T-helper 1 cell treated with Interleukin-12 subunit alpha and Interleukin-12 subunit beta and Interleukin-4 antibody, amounts not matched to agents 30 ng/mL and 1 ng/mL, for 36 hours (primary cell): ENCODE measurements at regions not wholly inside any gene's neighbourhood (a gene's known extent, or its start where the extent isn't known, plus 50 kb on each side); places are given as distances from the start of the nearest gene placed in this dataset.

Experiments
- intact Hi-C: fragments of 100-400 bp; cut with micrococcal nuclease; formaldehyde crosslinking; loops from one replicate; pipeline ENCODE4 v1.15.1; 2024

DNA sequence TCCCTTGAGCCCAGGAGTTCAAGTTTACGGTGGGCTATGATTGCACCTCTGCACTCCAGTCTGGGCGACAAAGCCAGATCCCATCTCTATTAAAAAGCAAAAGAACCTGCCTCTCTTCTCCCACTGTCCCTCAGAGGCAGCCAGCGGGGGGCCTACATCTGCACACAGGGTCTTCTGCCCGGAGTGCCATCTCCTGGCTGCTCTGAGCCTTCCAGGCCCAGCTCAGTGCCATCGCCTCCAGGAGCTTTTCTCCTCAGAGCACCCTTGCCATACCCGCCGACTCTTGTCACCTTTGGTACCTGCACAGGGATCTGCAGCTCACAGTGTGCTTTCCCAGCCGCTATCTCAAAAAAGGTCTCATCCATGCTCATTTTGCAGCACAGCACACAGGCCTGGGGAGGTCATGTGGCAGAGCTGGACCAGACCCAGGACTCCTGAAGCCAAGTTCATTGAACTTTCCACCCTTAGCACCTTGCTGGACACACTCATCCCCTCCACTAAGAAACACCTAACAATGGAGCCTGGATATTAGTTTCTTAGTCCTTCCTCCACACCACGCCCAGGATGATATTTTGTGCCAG lies 186.3 kb downstream of the HAUS1 start:
- intact Hi-C loops: loop anchor here (1.0 kb wide), 1 partner anchor 142 kb away; no protein-coding TSS in a partner anchor

- intact Hi-C loops: loop anchor here (1.0 kb wide), 1 partner anchor 143 kb away; no protein-coding TSS in a partner anchor
These were observed 187.0 kb downstream of the HAUS1 start for GRCh38 chr18:46291149-46291548.

DNA sequence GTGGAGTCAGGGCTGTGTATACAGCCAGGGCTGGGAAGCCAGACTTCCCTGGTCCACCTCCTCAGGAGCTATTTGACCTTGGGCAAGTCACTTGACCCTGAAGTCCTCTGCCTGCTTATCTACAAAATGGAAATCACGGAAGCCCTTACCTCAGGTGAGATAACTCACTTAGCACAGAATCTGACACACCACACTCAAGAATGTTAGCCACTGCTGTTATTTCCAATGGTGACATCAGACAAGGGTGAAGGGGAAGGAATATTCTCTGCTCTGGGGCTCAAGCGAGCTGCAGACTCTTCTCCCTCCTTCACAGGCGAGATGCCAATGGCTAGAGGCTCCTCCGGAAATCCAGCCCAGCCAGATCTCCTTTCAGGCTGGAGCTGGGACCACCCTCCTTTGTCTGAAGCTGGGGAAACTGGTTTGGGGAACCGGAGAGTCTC lies 189.6 kb downstream of the HAUS1 start:
- intact Hi-C loops: no loop called here

GRCh38 chr18:46294318-46294717 lies 190.1 kb downstream of the HAUS1 start:
- intact Hi-C loops: no loop called here

DNA sequence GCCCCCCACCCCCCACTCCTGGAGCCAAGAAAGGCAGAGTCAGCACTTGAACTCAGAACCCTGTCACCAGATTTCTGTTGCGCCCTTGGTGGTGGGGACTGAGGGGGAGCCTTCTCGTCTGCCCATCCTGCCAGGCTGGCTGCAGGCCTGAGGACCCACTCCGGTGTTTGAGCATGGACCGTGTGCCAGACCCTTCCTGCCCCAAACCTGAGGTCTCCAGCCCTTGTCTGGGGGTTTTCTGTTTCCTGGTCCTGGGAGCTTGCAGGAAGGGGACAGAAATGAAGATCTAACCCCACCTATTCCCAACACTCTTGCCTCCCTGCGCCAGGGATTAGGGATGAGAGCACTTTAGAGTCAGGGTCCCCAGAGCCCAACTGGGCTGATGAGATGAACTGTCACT lies 190.6 kb downstream of the HAUS1 start:
- intact Hi-C loops: no loop called here

DNA sequence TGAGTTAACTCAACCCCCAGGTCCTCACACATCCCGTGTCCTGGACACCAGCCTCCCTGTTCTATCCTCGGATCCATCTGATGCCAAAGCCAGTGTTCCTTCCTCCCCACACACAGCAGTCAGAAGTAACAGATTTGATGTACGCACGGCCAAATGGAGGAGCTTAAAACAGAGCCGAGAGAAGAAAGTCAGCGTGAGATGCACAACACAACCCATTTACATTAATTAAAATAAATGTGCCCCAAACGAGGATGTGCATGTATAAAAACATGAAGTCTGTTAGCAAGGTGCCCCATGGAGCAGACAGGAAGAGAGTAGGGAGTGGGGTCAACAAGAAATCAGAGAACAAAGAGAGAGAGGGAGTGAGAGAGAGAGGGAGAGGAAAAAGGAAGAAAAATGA lies 191.2 kb downstream of the HAUS1 start:
- intact Hi-C loops: no loop called here

DNA sequence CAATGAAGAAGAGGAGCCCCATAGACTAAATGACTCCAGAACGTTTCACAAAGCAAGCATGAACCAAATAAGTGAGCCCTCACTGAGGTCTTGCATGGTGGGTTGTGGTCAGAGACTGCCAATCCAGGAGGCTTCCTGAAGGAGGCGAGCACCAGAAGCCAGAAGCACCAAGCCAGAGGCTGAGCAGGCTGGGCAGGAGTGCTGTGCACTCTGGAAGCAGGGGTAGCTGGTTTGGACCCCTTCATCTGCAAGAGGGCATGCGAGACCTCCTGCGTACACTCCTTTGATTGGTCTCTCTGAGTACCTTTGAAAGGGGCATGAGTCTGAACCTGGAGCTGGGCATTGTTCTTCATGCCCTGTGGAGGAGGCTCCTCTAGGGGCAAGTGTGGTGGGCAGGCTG lies 192.5 kb downstream of the HAUS1 start:
- intact Hi-C loops: no loop called here

DNA sequence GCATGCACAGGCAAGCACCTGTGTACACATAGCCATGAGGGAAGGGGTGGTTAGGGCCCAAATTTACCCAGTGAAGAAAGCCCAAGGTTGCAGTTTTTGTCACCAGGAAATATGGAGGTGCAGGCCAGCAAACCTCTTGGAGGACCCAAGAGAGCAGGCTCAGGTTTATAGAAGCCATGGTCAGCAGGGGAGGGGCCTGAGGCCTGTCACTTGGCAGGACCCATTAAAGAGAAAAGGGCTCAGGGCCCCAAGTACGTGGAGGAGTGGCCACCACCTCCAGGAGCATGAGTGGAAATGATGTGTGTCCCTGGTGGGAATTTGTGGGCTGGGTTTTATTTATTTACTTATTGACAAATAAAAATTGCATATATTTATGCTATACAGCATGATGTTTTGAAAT lies 192.9 kb downstream of the HAUS1 start:
- intact Hi-C loops: no loop called here

- intact Hi-C loops: no loop called here
These were observed 193.4 kb downstream of the HAUS1 start for GRCh38 chr18:46297621-46298020.

DNA sequence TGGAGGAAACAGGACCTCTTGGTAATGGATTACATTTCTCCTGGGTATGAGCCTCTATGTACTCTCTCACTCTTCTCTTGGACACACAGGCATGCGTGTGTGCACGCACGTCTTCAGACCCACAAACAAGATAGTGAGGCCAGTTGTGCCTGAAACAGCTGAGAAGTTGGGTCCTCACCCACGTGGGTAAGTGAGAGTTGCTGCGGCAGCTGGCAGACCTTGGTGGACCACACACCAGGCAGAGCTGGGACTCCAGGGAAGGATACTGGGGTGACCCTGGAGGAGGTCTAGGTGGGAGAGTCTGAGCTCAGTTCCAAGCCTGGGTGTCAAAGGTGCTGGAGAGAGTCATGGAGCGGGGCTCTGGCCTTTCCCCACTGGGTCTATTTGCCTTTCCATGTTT lies 194.3 kb downstream of the HAUS1 start:
- intact Hi-C loops: no loop called here

- intact Hi-C loops: no loop called here
These were observed 195.4 kb downstream of the HAUS1 start for GRCh38 chr18:46299465-46300008.

DNA sequence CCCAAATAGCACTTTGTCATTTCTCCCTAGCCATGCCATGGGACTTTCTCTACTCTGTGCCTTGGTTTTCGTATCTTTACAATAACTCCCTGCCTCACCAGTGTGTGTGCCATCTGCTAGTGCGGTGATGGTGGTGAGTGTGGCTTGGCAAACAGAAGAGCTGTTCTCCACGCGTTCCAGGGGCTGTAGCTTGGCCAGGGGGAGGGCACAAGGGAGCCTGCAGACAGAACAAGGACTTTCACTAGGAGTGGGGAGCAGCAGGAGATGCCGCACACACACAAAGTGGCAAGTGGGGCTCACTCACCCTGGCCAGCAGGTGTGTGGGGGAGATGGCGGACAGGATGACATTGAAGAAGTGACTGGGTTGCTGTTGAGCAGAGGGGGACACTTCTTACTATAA lies 196.9 kb downstream of the HAUS1 start:
- intact Hi-C loops: no loop called here

GRCh38 chr18:46301571-46301970 lies 197.4 kb downstream of the HAUS1 start:
- intact Hi-C loops: no loop called here

DNA sequence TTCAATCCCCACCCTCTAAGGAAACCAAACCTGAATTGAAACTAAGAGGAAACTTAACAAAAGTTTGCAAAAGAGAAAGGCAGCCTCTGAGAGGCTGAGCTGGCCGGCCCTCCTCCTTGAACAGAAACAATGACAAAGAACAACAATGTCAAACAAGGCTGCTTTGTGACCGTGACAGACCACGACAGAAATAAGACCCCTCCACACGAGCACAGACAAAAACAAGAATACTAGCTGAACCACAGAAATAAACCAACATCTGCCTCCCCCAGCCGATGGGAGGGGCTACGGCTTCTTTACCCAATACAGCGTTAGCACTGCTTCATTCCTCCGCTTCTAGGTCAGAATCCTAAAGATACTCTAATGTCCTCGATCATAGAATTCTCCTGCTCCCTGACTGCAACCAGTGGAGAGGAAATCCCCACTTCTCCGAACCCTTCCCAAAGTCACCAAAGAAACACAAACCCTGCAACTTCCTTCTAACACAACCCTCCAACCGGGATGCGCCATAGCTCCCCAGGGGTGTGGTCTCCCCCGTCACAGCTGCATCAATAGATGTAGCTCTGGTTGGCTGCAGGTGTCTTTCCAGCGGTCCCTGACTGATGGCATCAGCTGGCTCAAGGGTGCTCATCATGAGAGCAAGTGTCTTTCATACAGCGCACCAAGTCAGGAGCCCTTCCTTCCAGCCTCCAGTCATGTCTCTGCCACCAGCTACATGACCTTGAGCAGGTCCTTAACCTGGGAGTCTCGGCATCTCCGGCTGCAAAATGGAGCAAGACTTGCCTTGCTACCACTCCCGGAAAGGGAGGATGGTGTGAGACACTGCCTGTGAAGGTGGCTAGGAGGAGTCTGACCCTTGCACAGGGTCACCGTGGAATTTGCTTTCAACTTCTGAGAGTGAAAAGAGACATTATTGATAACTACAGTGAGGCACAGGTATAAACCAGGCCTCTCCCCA lies 198.6 kb downstream of the HAUS1 start:
- intact Hi-C loops: no loop called here

DNA sequence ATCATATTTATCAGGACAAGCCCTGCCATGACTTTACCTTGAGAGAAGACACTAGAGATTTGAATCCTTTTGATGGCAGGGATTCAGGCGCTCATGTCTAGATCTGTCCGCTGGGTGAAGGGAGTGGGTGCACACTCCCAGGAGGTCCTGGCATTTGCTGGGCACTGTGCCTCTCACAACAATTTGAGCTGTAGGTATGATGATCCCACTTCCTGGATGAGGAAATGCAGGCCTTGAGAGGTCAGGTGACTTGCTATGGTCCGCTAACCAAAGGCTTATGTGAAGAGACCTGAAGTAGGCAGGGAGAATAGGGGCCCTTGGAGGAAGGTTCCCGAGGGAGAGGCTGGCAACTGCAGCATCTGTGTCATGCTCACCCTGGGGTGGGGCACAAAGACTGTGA lies 206.1 kb downstream of the HAUS1 start:
- intact Hi-C loops: no loop called here

GRCh38 chr18:46310675-46311345 lies 206.6 kb downstream of the HAUS1 start:
- intact Hi-C loops: no loop called here

GRCh38 chr18:46311491-46311890 lies 207.3 kb downstream of the HAUS1 start:
- intact Hi-C loops: no loop called here

DNA sequence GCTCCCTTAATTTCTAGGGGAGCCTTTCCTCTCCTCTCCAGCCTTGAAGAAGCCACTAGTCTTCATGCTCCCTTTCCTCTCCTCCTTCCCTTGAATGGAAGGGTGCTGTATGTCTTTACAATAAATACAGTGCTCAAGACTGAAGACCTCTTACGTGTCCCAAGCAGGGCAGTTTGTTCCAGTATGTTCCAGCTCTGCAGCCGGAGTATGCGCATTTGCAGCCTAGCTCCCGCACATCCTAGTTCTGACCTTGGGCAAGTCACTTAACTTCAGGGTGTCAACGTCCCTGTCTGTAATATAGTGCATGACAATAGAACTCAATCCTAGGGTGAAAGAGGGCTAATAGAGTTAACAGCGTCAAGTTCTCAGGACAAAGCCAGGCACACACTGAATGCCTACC lies 208.0 kb downstream of the HAUS1 start:
- intact Hi-C loops: no loop called here

- intact Hi-C loops: no loop called here
These were observed 209.3 kb downstream of the HAUS1 start for GRCh38 chr18:46313521-46313920.

DNA sequence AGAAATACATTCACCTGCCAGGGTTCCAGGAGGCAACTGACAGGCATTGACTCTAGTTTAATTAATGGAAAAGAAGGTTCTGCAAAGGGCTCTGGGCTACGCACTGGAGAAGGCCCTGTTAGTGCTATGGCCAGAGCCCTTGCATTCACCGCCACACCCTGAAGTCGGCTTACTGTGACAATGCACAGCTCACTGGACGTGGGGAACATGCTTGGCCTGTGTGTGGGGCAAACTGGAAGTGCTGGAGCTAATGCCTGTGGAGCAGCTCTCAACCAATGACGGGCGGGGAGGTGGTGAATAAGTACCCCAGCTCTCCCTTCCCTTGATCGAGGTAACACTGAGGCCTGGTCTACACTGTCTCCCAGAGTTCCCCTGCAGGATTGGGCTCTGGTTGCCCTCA lies 209.8 kb downstream of the HAUS1 start:
- intact Hi-C loops: no loop called here

DNA sequence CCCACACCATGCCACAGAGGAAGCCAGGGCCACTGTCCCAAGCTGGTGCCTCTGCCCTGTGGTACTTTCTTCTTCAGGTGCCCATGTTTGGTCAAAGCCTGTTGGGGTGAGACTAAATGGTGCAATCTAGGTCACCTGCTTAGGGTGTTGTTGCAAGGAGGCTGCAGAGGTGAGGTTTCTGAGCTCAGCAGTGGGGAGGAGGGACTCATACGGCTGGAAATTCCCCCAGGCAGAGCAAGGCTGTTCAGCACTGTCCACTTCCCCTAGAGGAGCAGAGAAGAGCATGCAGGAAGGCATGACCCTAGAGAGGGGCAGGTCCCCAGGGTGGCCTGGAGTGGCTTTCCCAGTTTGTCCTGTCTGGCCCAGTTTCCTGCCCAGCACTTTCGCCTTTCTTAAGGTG lies 211.0 kb downstream of the HAUS1 start:
- intact Hi-C loops: no loop called here

GRCh38 chr18:46318356-46318755 lies 214.2 kb downstream of the HAUS1 start:
- intact Hi-C loops: no loop called here
